Jurkat, Clone E6-1 (cell line): ENCODE measurements at regions not wholly inside any gene's neighbourhood (a gene's known extent, or its start where the extent isn't known, plus 50 kb on each side); places are given as distances from the start of the nearest gene placed in this dataset.
"Not testable (repeated sequence)": the region's sequence is repeated elsewhere in the genome, so short reads cannot be mapped to it uniquely, and the experiment has no call there.

Experiments used
- DNase-seq: peaks from one replicate; pipeline ENCODE4 v3.0.0-alpha.2; 2011; ENCODE audit warnings: low read depth, low spot score
- H3K4me3 ChIP-seq: 2 replicates; pipeline ENCODE4 v1.5.1; 2011; ENCODE audit warnings: mild to moderate bottlenecking, low read length, control low read depth, moderate library complexity

- peak; percentile 7 for DNase-seq
- H3K4me3 ChIP-seq, result no peak overlapping the region
Observed at GRCh38 chr13:93004919-93005318, 221.7 kb upstream of the GPC6 start.

GRCh38 chr13:93007928-93008327, 218.7 kb upstream of the GPC6 start:
- no peak overlapping the region for H3K4me3 ChIP-seq
- no peak for DNase-seq

GRCh38 chr13:93017493-93018112, 209.0 kb upstream of the GPC6 start:
- H3K4me3 ChIP-seq, result no peak overlapping the region
- DNase-seq, result no peak

GRCh38 chr13:93023929-93024328, 202.7 kb upstream of the GPC6 start:
- no peak for DNase-seq

GRCh38 chr13:93025984-93026383, 200.6 kb upstream of the GPC6 start:
- no peak overlapping the region for H3K4me3 ChIP-seq
- no peak for DNase-seq

More at GRCh38 chr13:93023929-93024328, 202.7 kb upstream of the GPC6 start:
- no peak overlapping the region for H3K4me3 ChIP-seq

GRCh38 chr13:93029536-93029935, 197.1 kb upstream of the GPC6 start:
- DNase-seq, result no peak
- H3K4me3 ChIP-seq, result no peak overlapping the region

GRCh38 chr13:93036380-93036779, 190.2 kb upstream of the GPC6 start:
- no peak for DNase-seq
- H3K4me3 ChIP-seq, result no peak overlapping the region

GRCh38 chr13:93037780-93038179, 188.8 kb upstream of the GPC6 start:
- H3K4me3 ChIP-seq, result no peak overlapping the region
- DNase-seq, result no peak

- H3K4me3 ChIP-seq, result no peak overlapping the region
- no peak for DNase-seq
Observed at GRCh38 chr13:93038187-93038586, 188.4 kb upstream of the GPC6 start.

GRCh38 chr13:93039131-93039530, 187.5 kb upstream of the GPC6 start:
- DNase-seq, result no peak
- H3K4me3 ChIP-seq, result no peak overlapping the region

- not testable (repeated sequence) for DNase-seq, H3K4me3 ChIP-seq
Observed at GRCh38 chr13:93041566-93041965, 185.0 kb upstream of the GPC6 start.

- no peak for DNase-seq
- H3K4me3 ChIP-seq, result no peak overlapping the region
Observed at GRCh38 chr13:93045836-93046235, 180.8 kb upstream of the GPC6 start.

GRCh38 chr13:93055233-93055632, 171.4 kb upstream of the GPC6 start:
- no peak for DNase-seq
- no peak overlapping the region for H3K4me3 ChIP-seq

- no peak overlapping the region for H3K4me3 ChIP-seq
- DNase-seq, result no peak
Observed at GRCh38 chr13:93058301-93058700, 168.3 kb upstream of the GPC6 start.

GRCh38 chr13:93060144-93060543, 166.5 kb upstream of the GPC6 start:
- H3K4me3 ChIP-seq, result no peak overlapping the region
- DNase-seq, result no peak

GRCh38 chr13:93066187-93066586, 160.4 kb upstream of the GPC6 start:
- no peak for DNase-seq
- no peak overlapping the region for H3K4me3 ChIP-seq

- no peak for DNase-seq
- H3K4me3 ChIP-seq, result no peak overlapping the region
Observed at GRCh38 chr13:93079294-93079693, 147.3 kb upstream of the GPC6 start.

GRCh38 chr13:93080166-93080565, 146.4 kb upstream of the GPC6 start:
- no peak for DNase-seq

GRCh38 chr13:93080587-93080986, 146.0 kb upstream of the GPC6 start:
- DNase-seq, result peak; percentile 72
- H3K4me3 ChIP-seq, result no peak overlapping the region

More at GRCh38 chr13:93080166-93080565, 146.4 kb upstream of the GPC6 start:
- no peak overlapping the region for H3K4me3 ChIP-seq

- H3K4me3 ChIP-seq, result no peak overlapping the region
- no peak for DNase-seq
Observed at GRCh38 chr13:93086329-93086728, 140.3 kb upstream of the GPC6 start.

GRCh38 chr13:93098972-93099371, 127.6 kb upstream of the GPC6 start:
- DNase-seq, result no peak
- no peak overlapping the region for H3K4me3 ChIP-seq
